GM18873 (cell line): ENCODE measurements at regions not wholly inside any gene's neighbourhood (a gene's known extent, or its start where the extent isn't known, plus 50 kb on each side); places are given as distances from the start of the nearest gene placed in this dataset.
"Not testable (repeated sequence)": the region's sequence is repeated elsewhere in the genome, so short reads cannot be mapped to it uniquely, and the experiment has no call there.

Experiments used
- ATAC-seq: cut with Tn5 transposase; IDR thresholded peaks from one replicate; pipeline ENCODE4 v1.9.1; 2021; ENCODE audit warnings: mild to moderate bottlenecking, moderate library complexity, moderate number of reproducible peaks; ENCODE audit not compliant: unreplicated experiment, low FRiP score

DNA sequence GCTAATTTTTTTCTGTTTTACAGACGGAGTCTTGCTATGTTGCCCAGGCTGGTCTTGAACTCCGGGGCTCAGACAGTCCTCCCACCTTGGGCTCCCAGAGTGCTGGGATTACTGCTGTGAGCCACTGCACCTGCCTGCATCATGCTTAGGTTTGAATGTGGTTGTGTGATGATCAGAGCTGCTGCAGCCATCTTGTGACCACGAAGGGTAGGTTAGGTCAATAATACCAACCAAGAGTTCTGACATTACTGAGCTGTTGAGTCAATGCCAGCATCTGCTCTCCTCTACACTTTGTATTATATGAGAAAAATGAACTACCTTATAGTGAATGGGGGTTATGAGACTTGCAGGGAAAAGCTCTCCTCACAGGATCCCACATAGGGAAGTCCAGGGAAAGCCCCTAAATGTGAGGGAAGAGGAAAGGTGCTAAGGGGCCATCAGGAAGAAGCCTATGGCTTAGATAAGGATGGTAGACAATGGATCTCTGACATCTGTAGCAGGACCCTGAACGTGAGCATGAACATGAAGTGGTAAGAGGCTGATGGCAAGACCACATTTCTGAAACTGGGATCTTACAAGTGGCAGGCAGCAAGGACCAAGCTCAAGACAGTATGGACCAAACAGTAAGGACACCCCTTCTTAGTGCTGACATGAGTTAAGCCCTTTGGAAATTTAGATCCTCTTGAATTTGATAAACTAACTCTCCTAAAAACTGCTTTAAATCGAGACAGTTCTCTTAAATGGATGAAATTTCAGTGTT, 75.7 kb upstream of the ZNF169 start:
- no peak for ATAC-seq

DNA sequence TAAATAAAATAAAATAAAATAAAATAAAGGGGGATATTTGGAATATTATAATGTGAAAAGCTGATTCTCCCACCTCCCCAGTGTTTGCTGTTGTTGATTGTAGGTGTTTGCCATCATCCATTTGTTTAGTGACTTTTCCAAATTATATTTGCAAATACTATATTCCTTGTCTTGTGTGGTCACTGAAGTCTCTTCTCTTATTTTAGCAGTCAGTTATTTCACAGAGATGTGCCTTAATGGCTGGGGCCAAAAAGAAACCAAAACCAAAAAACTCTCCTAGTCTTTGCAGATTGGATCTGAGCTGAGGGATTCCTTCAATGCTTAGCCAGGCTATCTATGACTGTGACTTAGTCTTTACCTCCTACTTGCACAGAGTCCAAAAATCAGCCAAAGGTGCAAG, 70.9 kb upstream of the ZNF169 start:
- no peak for ATAC-seq

DNA sequence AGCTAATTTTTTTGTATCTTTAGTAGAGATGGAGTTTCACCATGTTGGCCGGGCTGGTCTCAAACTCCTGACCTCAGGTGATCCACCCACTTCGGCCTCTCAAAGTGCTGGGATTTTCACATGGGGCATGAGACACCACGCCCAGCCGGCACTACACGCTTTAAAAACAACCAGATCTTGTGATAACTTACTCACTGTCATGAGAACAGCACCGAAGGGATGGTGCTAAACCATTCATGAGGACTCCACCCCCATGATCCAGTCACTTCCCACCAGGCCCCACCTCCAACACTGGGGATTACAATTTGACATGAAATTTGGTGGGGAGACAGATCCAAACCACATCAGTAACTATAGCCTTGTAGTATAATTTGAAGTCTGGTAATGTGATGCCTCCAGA, 67.4 kb upstream of the ZNF169 start:
- ATAC-seq = not testable (repeated sequence)

DNA sequence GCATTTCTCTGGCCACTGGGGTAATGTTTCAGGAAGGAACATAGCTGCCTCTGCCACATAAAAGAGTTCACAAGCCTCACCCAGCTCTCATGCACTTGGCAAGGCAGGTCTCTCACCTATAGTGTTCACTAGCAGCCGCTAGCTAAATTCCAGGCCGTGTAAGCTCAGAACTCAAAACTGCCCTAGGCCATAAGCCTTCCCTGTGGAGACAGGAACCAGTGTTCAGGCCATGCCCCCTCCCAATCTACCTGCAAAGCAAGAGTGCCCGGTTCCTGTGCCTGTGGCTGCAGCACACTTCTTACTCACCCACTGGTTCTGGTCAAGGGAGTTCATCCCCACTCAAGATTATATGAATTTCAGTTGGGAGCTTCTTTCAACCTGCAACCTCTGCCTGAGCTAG, 60.7 kb upstream of the ZNF169 start:
- no peak for ATAC-seq

DNA sequence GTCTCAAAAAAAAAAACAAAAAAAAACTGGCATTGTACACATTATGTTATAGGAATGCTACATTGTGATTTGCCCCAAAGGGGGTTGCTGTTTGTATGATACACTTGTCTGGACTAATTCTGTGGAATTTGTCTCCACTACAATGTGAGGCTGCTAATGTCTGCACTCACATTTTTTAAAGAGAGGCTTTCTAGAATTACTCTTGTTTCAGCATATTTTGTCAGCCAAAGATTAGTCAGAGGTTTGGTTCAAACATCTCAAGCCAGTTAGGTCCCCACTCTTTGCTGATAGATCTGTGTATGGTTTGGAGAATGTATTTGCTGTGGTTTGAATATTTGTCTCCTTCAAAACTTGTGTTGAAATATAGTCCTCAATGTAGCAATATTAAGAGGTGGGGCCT, 59.3 kb upstream of the ZNF169 start:
- ATAC-seq = no peak

DNA sequence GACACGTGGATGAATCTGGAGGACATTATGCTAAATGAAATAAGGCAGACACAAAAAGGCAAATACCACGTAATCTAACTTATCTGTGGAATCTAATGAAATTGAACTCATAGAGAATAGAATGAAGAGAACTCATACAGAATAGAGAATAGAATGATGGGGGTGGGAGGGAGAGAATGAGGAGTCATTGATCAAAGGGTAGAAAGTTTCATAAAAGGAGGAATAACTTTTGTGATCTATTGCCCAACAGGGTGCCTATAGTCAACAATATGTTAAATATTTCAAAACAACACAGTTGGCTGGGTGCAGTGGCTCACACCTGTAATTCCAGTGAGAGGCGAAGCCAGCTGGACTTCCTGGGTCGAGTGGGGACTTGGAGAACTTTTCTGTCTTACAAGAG, 54.9 kb upstream of the ZNF169 start:
- ATAC-seq = no peak

- ATAC-seq = no peak
Measured at GRCh38 chr9:94207781-94208180, 51.3 kb upstream of the ZNF169 start.
